MM.1S (cell line): ENCODE measurements at regions not wholly inside any gene's neighbourhood (a gene's known extent, or its start where the extent isn't known, plus 50 kb on each side); places are given as distances from the start of the nearest gene placed in this dataset.

Experiments used
- EZH2 ChIP-seq: fragments of 300-600 bp; sonication (generic); optimal IDR thresholded peaks from 2 replicates; pipeline ENCODE3; 2017; ENCODE audit warnings: low read depth, mild to moderate bottlenecking, antibody characterized with exemption, low read length, mixed read lengths
- EZH2phosphoT487 ChIP-seq: fragments of 300-600 bp; sonication (generic); IDR thresholded peaks from 2 replicates; pipeline ENCODE4 v1.6.1; 2018; ENCODE audit warnings: antibody characterized with exemption, low read length
- TF ChIP-seq, protein P1 (sequence below): fragments of 300-600 bp; sonication (generic); IDR thresholded peaks from 2 replicates; pipeline ENCODE4 v1.5.1; 2016; ENCODE audit warnings: antibody characterized with exemption, low read length, mixed read lengths

DNA sequence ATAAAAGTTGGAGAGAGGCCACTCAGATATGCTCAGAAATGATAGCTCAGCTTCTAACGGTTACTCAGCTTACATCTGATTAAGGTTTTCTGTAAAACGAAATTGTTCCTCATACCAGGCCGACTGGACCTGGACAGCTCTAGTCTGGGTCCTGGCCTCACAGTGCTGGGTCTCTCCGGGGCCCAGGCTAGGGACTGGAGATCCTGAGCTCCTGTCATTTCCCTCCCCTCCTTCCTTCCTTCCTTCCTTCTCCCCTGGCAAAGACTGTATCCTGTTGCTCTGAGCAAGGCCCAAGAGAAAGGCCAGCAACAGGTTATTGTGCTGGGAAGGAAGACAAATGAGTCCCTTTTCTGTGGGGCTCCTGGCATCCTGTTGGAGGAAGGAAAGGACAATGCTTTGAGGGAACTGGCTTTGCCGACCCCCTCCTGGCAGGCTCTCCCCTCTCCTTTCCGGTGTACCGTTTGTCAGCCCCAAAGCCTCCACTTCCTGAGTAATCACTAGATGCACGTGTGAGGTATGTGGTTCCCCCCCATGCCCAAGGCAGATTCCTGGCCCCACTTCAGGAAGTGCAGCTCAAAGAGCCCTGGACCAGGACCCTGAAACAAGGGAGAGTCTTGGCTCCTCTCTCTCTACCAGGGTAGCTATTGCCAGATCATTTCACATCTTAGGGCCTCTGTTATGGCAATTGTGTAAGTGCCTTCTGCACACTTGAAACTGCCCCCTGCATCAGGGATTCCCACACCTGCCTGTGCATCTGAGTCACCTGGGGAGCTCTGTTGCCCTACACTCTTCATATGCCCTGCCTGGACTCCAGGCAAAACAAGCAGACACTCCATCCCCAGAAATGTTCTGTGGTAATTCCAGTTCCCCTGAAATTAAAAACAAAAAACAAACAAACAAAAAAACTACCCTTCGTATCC, 212.7 kb upstream of the FGGY start:
- TF ChIP-seq, protein P1, sequence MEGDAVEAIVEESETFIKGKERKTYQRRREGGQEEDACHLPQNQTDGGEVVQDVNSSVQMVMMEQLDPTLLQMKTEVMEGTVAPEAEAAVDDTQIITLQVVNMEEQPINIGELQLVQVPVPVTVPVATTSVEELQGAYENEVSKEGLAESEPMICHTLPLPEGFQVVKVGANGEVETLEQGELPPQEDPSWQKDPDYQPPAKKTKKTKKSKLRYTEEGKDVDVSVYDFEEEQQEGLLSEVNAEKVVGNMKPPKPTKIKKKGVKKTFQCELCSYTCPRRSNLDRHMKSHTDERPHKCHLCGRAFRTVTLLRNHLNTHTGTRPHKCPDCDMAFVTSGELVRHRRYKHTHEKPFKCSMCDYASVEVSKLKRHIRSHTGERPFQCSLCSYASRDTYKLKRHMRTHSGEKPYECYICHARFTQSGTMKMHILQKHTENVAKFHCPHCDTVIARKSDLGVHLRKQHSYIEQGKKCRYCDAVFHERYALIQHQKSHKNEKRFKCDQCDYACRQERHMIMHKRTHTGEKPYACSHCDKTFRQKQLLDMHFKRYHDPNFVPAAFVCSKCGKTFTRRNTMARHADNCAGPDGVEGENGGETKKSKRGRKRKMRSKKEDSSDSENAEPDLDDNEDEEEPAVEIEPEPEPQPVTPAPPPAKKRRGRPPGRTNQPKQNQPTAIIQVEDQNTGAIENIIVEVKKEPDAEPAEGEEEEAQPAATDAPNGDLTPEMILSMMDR, result no peak
- TF ChIP-seq EZH2, result no peak
- no peak for TF ChIP-seq EZH2phosphoT487
